Right ventricle myocardium superior (tissue), 1 donor: ENCODE measurements at regions not wholly inside any gene's neighbourhood (a gene's known extent, or its start where the extent isn't known, plus 50 kb on each side); places are given as distances from the start of the nearest gene placed in this dataset.
A peak's percentile ranks its signal among the peaks of the same experiment; 100 is the strongest.

Experiments
- ATAC-seq: fragments of 200-7000 bp; cut with Tn5 transposase; one replicate; pipeline ENCODE4 v1.9.1; 2020; ENCODE audit warnings: mild to moderate bottlenecking; ENCODE audit not compliant: poor library complexity
- DNase-seq: peaks from one replicate; pipeline ENCODE4 v3.0.0-alpha.2; 2020
- intact Hi-C: fragments of 100-400 bp; cut with DNase I; formaldehyde crosslinking; loops from one replicate; pipeline ENCODE4 v1.11.2; 2022
- donor health status: DM: no; HTN: yes; CAD: no; lungs with severe emphysema.

GRCh38 chr2:199707593-199708185 is 143.3 kb downstream of the FTCDNL1 start:
- DNase-seq (no peak), ATAC-seq (no peak)
- intact Hi-C loops, result loop anchor here (5.0 kb wide), 1 partner anchor 155 kb away; no protein-coding TSS in a partner anchor

GRCh38 chr2:199705538-199705937 is 145.5 kb downstream of the FTCDNL1 start:
- DNase-seq, result no peak
- no peak for ATAC-seq
- intact Hi-C loops, result loop anchor here (5.0 kb wide), 1 partner anchor 157 kb away; no protein-coding TSS in a partner anchor

GRCh38 chr2:199704358-199705238 is 146.4 kb downstream of the FTCDNL1 start:
- intact Hi-C loops, result loop anchor here (5.0 kb wide), 1 partner anchor 158 kb away; no protein-coding TSS in a partner anchor
- ATAC-seq (peak; percentile 52), DNase-seq (no peak)

GRCh38 chr2:199703199-199703598 is 147.8 kb downstream of the FTCDNL1 start:
- intact Hi-C loops, result no loop called here
- DNase-seq (no peak), ATAC-seq (no peak)

GRCh38 chr2:199697469-199697868 is 153.5 kb downstream of the FTCDNL1 start:
- intact Hi-C loops, result no loop called here
- DNase-seq (no peak), ATAC-seq (no peak)

- DNase-seq (no peak), ATAC-seq (no peak)
- intact Hi-C loops, result no loop called here
Observed at GRCh38 chr2:199696048-199696447, 154.9 kb downstream of the FTCDNL1 start.

GRCh38 chr2:199693861-199694260 is 157.1 kb downstream of the FTCDNL1 start:
- no peak for ATAC-seq
- intact Hi-C loops, result no loop called here

GRCh38 chr2:199692489-199692888 is 158.5 kb downstream of the FTCDNL1 start:
- intact Hi-C loops, result no loop called here
- no peak for ATAC-seq
- DNase-seq, result no peak

More at GRCh38 chr2:199693861-199694260, 157.1 kb downstream of the FTCDNL1 start:
- DNase-seq, result no peak

GRCh38 chr2:199690225-199690624 is 160.8 kb downstream of the FTCDNL1 start:
- DNase-seq (no peak), ATAC-seq (no peak)
- intact Hi-C loops, result no loop called here

GRCh38 chr2:199685669-199686068 is 165.3 kb downstream of the FTCDNL1 start:
- intact Hi-C loops, result no loop called here
- DNase-seq (no peak), ATAC-seq (no peak)

GRCh38 chr2:199684832-199685231 is 166.2 kb downstream of the FTCDNL1 start:
- intact Hi-C loops, result no loop called here
- DNase-seq, result no peak
- ATAC-seq, result no peak

- no peak for DNase-seq
- ATAC-seq, result no peak
- intact Hi-C loops, result no loop called here
Observed at GRCh38 chr2:199684168-199684567, 166.8 kb downstream of the FTCDNL1 start.

GRCh38 chr2:199682001-199682400 is 169.0 kb downstream of the FTCDNL1 start:
- no peak for ATAC-seq
- no peak for DNase-seq
- intact Hi-C loops, result no loop called here

- DNase-seq (no peak), ATAC-seq (no peak)
Observed at GRCh38 chr2:199680482-199680881, 170.5 kb downstream of the FTCDNL1 start.

GRCh38 chr2:199679883-199680282 is 171.1 kb downstream of the FTCDNL1 start:
- DNase-seq (no peak), ATAC-seq (no peak)
- intact Hi-C loops, result no loop called here

More at GRCh38 chr2:199680482-199680881, 170.5 kb downstream of the FTCDNL1 start:
- intact Hi-C loops, result no loop called here

GRCh38 chr2:199677881-199678280 is 173.1 kb downstream of the FTCDNL1 start:
- intact Hi-C loops, result no loop called here
- ATAC-seq, result no peak
- DNase-seq, result no peak

GRCh38 chr2:199668645-199669044 is 182.3 kb downstream of the FTCDNL1 start:
- intact Hi-C loops, result no loop called here
- ATAC-seq, result no peak
- DNase-seq, result no peak

- intact Hi-C loops, result no loop called here
- no peak for ATAC-seq
- DNase-seq, result no peak
Observed at GRCh38 chr2:199663157-199663556, 187.8 kb downstream of the FTCDNL1 start.

GRCh38 chr2:199662255-199662654 is 188.7 kb downstream of the FTCDNL1 start:
- ATAC-seq, result no peak
- no peak for DNase-seq
- intact Hi-C loops, result no loop called here

GRCh38 chr2:199660167-199660566 is 190.8 kb downstream of the FTCDNL1 start:
- intact Hi-C loops, result no loop called here
- ATAC-seq, result no peak
- DNase-seq, result no peak
